IPS-NIHi7 (cell line): ENCODE measurements at regions not wholly inside any gene's neighbourhood (a gene's known extent, or its start where the extent isn't known, plus 50 kb on each side); places are given as distances from the start of the nearest gene placed in this dataset.
A peak's percentile ranks its signal among the peaks of the same experiment; 100 is the strongest.

Experiments
- DNase-seq: peaks from one replicate; pipeline ENCODE4 v3.0.0; 2012; ENCODE audit warnings: mixed read lengths; ENCODE audit errors: extremely low spot score

- no peak for DNase-seq
These were observed 576.1 kb downstream of the PDCD6IP start for GRCh38 chr3:34374521-34374920.

GRCh38 chr3:34376691-34377090, 578.3 kb downstream of the PDCD6IP start:
- no peak for DNase-seq

GRCh38 chr3:34377961-34378360, 579.5 kb downstream of the PDCD6IP start:
- no peak for DNase-seq

- DNase-seq: no peak
These were observed 582.8 kb downstream of the PDCD6IP start for GRCh38 chr3:34381243-34381642.

GRCh38 chr3:34382859-34383258, 584.4 kb downstream of the PDCD6IP start:
- DNase-seq: no peak

GRCh38 chr3:34386309-34386708, 587.9 kb downstream of the PDCD6IP start:
- no peak for DNase-seq

GRCh38 chr3:34387826-34388564, 589.6 kb downstream of the PDCD6IP start:
- DNase-seq: peak; percentile 20

- DNase-seq: no peak
These were observed 590.4 kb downstream of the PDCD6IP start for GRCh38 chr3:34388830-34389229.

GRCh38 chr3:34394978-34395748, 596.7 kb downstream of the PDCD6IP start:
- DNase-seq: peak; percentile 33

- no peak for DNase-seq
These were observed 597.9 kb downstream of the PDCD6IP start for GRCh38 chr3:34396288-34396687.

- DNase-seq: no peak
These were observed 598.5 kb downstream of the PDCD6IP start for GRCh38 chr3:34396956-34397355.

GRCh38 chr3:34399401-34399800, 601.0 kb downstream of the PDCD6IP start:
- DNase-seq: no peak

GRCh38 chr3:34405159-34405558, 606.7 kb downstream of the PDCD6IP start:
- DNase-seq: no peak

- no peak for DNase-seq
These were observed 608.9 kb downstream of the PDCD6IP start for GRCh38 chr3:34407281-34407680.

- no peak for DNase-seq
These were observed 609.7 kb downstream of the PDCD6IP start for GRCh38 chr3:34408088-34408487.

GRCh38 chr3:34411596-34411995, 613.2 kb downstream of the PDCD6IP start:
- no peak for DNase-seq

- peak; percentile 63 for DNase-seq
These were observed 621.4 kb downstream of the PDCD6IP start for GRCh38 chr3:34419801-34420200.

- no peak for DNase-seq
These were observed 623.3 kb downstream of the PDCD6IP start for GRCh38 chr3:34421762-34422161.

GRCh38 chr3:34439796-34440195, 641.4 kb downstream of the PDCD6IP start:
- no peak for DNase-seq

- DNase-seq: no peak
These were observed 645.7 kb downstream of the PDCD6IP start for GRCh38 chr3:34444137-34444536.

- DNase-seq: no peak
These were observed 650.9 kb downstream of the PDCD6IP start for GRCh38 chr3:34449305-34449704.

- no peak for DNase-seq
These were observed 665.0 kb downstream of the PDCD6IP start for GRCh38 chr3:34463414-34463813.

- no peak for DNase-seq
These were observed 666.2 kb downstream of the PDCD6IP start for GRCh38 chr3:34464646-34465045.
